ENCODE measurements at regions not wholly inside any gene's neighbourhood (a gene's known extent, or its start where the extent isn't known, plus 50 kb on each side); places are given as distances from the start of the nearest gene placed in this dataset.
A peak's percentile ranks its signal among the peaks of the same experiment; 100 is the strongest.

GRCh38 chr6:119584088-119584487, 234.5 kb upstream of the MAN1A1 start:
- no peak for ATAC-seq

- ATAC-seq: no peak
These were observed 231.7 kb upstream of the MAN1A1 start for GRCh38 chr6:119581220-119581619.

DNA sequence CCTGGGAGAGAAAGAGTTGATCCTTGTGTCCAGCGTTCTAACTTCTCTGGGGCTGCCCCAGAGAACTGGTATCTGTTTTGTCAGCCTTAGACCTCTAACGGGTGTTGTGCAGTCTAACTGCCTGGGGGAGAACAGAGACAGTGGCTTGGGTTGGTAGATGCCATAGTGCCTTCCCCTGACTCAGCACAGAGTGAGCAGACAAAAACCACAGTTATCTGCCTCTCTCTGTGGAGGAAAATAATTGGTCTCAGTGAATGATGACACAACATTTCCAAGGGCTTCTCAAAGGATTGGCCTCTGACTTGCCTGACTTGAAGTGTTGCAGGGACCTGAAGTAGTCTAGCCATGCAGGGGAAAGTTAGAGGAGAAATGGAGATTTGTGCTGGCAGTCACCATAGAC, 226.2 kb upstream of the MAN1A1 start:
- ATAC-seq: no peak

DNA sequence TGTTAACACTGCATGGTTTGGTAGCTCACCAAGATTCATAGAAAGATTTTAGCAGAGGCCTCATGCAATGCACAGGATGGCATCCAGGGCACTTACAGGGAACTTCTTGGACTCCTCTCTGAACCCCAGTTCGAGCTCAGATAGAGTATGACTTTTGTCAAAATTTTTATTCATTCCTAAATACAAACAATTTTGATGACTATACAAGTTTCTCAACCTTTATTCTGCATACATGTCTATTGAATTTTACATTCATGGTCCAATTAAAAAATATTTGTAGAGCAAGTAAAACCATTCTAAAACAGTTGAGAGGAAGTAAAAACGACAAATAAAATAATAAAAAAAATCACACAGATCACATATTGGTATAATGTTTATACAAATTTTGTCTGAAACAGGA, 219.0 kb upstream of the MAN1A1 start:
- ATAC-seq: no peak

DNA sequence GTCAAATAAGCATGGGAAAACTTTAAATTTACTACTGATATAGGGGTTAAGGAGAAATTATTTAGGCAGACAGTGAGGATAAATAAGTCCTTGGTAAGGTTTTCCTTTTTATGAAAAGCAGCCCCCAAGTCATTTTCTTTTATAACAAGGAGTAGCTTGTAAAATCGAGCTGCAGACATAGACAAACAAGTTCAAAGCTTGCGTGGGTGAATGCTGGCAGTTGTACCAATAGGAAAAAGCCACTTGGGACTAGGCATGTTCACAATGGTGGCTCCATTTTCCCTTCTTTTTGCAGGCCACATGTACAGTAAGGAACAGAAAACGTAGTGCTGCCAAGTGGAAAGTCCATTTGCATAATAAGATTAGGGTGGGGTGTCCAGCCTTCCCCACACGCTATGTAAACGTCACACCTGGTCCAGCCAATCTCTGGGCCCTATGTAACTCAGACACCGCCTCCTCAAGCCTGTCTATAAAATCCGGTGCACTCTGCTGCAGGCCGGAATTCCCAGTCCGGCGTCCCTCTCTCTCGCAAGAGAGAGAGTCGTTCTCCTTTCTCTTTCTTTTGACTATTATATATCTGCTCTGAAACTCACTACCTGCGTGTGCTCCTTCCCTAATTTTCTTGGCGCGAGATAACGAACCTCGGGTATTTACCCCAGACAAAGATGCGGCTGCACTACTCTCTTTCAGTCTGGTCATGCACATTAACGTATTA, 217.1 kb upstream of the MAN1A1 start:
- no peak for ATAC-seq

GRCh38 chr6:119565893-119566292, 216.3 kb upstream of the MAN1A1 start:
- no peak for ATAC-seq

GRCh38 chr6:119562168-119562567, 212.6 kb upstream of the MAN1A1 start:
- ATAC-seq: no peak

- ATAC-seq: no peak
These were observed 210.0 kb upstream of the MAN1A1 start for GRCh38 chr6:119559586-119559985.

DNA sequence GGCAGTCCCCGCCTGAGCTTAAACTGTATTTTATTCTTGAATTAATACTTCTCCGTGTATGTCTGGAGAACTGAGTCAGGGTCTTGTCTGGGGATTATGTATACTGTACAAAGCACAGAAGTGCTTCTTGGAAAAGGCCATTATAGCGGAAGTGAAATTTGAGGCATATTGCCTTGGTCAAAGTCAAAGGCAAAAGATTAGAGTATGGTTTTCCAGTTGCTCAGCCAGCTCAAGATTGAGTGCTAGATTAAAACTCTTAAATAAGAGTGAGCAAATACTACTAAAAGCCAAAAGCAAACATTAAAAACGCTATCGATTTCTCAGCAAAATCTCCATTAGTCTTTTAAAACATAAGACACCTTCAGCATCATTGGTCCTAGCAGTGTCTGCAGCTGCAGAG, 207.7 kb upstream of the MAN1A1 start:
- ATAC-seq: no peak

- no peak for ATAC-seq
These were observed 202.5 kb upstream of the MAN1A1 start for GRCh38 chr6:119552021-119552420.

- ATAC-seq: no peak
These were observed 197.5 kb upstream of the MAN1A1 start for GRCh38 chr6:119547024-119547423.

DNA sequence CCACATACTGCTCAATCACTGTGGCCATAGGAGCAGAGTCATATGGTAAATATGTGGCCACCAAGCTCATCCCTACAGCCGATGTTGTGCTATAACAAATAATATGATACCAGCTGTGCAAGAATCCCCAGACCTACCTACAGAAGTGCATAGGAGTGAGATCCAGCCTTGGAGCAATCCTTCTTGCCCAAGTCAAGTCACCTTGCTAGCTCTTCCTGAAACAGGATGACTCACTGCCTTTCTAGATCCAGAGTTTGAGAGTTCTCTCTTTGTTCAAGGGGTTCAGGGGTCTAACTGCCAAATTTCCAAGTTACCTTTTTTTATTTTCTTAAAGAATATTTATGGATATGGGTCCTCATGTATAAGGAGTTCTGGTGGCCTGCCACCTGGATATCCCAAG, 195.7 kb upstream of the MAN1A1 start:
- no peak for ATAC-seq

DNA sequence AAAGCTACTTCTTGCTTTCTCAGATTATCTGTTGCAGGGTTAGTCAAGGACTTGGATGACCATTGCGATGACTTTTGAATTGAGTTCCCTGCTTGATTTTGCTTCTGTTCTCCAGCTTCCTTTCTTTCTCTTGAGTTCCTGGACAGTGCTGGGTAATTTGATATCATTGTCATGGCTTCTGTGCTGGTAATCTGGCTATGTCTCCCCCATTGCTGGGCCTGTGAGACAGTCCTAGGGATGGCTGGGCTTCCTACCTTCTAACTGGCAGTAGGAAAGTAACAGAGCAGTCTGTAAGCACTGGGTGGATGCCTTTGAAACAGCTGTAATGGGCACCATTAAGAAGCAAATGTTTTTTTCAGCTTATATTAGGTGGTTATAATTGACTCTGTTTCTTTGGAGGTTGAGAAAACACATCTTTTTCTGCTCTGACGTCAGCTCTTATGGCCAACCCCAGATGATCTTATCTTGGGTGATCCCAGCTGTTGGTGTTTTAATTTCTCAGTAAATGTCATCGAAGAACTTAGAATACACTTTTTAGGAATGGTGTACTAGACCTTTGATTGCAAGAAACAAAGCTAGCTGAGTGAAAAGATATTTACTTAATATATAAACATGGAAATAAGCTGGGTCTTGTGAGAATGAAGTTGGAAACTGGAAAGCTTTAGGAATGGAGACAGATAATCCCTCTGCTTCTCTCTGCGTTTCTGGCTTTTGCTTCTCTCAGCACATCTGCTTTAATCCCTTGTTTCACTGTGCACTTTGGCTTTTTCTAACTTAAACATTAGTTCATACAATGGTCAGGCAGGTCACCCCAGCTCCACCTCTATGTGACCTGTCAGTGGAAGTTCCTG, 195.0 kb upstream of the MAN1A1 start:
- ATAC-seq: no peak

- no peak for ATAC-seq
These were observed 193.8 kb upstream of the MAN1A1 start for GRCh38 chr6:119543332-119543731.

GRCh38 chr6:119542037-119542436, 192.5 kb upstream of the MAN1A1 start:
- no peak for ATAC-seq

GRCh38 chr6:119541132-119541905, 191.8 kb upstream of the MAN1A1 start:
- ATAC-seq: no peak

GRCh38 chr6:119540417-119540816, 190.9 kb upstream of the MAN1A1 start:
- ATAC-seq: no peak

DNA sequence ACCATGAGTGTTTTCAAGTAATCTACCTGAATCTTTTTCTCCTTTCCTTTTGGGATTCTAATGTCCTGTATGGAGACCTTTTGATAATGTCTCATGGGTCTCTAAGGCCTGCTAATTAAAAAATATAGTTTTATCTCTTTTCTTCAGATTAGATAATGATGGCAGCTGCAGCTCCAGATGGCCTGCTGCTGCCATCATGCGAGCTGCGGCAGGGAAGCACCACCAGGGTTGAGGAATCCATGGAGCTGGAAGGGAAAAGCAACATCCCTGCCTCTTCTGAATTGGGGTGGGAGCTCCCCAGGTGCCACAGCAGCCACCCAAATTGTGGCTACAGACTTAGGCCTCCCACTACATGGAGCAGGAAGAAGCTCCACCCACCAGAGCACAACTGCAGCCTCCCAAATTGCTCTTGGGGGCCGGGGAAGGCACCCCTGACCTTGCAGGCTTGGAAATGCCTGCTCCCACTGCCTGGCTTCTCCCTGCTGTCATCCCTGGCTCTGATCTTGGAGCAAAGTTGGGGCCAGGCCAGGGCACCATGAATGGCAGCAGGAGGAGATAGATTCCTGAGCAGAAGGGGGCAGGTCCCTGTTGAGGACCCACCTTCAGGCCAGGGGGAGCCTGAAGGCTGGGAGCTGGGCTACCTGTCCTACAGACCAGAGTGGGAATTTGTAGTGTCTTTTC, 189.6 kb upstream of the MAN1A1 start:
- no peak for ATAC-seq

DNA sequence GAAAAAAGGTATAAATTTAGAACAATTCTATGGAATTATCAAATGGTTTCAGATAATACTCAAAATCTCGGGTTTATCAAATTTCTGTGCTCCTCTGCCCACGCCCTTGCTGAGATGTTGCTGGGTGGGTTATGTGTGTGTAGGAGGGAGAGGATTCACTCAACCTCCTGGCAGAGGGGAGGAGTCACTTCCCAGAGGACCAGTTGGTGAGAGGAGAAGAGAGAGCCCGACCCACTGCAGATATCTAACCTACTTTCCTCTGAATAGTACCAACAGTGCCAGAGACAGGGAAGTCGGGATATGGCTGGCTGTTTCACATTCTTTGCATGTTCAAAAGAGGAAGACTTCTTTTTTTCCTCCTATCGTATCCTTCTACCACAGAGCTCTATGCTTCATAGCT, 187.1 kb upstream of the MAN1A1 start:
- ATAC-seq: no peak

DNA sequence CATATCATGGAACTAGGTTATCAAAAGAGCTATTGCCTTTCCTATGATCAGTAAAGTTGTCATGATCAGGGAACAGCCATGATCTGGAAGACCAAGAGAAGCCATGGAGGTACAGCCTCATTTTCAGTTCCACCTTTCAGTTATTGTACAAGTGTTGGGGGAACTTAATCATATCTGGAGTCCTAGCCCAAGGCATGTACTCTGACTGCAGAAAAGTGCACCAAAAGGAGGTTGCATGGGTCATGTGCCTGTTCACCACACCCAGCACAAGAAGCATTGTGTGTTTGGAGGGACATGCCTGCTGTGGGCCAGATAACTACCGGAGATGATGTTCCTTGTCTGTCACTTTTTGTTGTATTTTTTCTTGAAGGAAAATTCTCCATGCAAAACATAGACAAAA, 185.8 kb upstream of the MAN1A1 start:
- ATAC-seq: no peak

DNA sequence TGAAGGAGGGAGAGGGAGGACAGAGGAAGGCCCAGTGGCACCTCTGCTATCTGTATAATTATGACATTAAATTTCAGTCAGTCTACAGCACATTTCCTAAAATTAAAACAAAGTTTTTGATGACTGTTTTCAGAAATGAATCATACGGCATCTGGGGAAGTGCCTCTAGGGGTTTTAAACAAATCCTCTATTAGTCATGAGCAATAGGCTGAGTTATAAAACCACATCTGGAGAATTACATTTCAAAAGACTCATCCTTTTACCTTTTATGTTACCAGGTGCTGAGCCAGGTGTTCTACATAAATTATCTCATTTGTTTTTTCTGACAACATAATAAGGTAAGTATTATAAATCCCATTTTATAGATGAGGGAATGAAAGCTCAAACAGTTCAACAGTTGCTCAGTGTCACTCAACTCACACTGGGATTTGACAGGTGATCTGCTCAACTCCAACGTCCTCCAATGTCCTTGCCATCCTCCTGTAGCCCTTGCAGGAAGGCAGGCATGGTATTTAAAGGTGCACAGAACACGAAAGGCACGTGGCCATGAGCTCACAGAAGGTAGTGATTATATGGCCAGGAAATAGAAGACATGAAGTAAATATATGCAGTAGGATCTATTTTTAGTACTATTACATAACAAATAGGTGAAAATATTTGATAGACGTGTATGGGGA, 184.2 kb upstream of the MAN1A1 start:
- ATAC-seq: peak; percentile 74 to 82

DNA sequence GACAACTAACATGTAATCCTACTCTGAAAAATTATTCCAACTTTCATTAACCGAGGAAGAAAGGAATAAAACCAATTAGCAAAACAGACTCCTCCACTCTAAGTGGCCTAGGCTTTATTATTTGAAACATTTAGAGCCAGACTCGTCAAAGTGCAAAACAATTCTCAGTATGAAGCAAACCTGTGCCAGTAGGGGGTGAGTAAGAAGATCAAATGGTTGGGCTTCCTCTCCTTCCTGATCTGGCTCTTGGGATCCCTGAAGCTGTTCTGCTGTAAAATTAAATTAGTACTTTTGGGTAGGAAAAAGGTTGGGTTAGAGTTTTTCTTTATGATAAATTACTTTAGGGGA, 177.6 kb upstream of the MAN1A1 start:
- no peak for ATAC-seq

Measured in activated CD4-positive, CD25-positive, alpha-beta regulatory T cell treated with anti-CD3 and anti-CD28 coated beads, Interleukin-2, amount 50 U/mL, for 24 hours (primary cell).